ENCODE measurements at regions not wholly inside any gene's neighbourhood (a gene's known extent, or its start where the extent isn't known, plus 50 kb on each side); places are given as distances from the start of the nearest gene placed in this dataset.
A peak's percentile ranks its signal among the peaks of the same experiment; 100 is the strongest.

- H3K27me3 ChIP-seq (ENCODE audit: control insufficient read depth in 2 of 2, insufficient read depth in 1 of 2, low read length in 1 of 2), result no peaks in the 10 kb centered on the region
- H3K9me3 ChIP-seq (ENCODE audit: control insufficient read depth in 2 of 2, insufficient read depth in 1 of 2, low read length in 1 of 2), result no peaks in the 10 kb centered on the region
- 93% methylated on average over 1 of the region's 1 CpG for WGBS
- DNase-seq (ENCODE audit: low read depth in 6 of 9, low spot score in 9 of 9), result no peak
- no peak overlapping the region for H3K27ac ChIP-seq (ENCODE audit: low read depth in 1 of 2, low read length in 1 of 2)
- H3K4me3 ChIP-seq (ENCODE audit: low read length in 2 of 2), result no peak overlapping the region
- H3K4me1 ChIP-seq (ENCODE audit: control insufficient read depth in 2 of 2, insufficient read depth in 2 of 2, low read length in 2 of 2), result no peaks in the 10 kb centered on the region
- no peaks in the 10 kb centered on the region for H3K36me3 ChIP-seq (ENCODE audit: control insufficient read depth in 2 of 2, insufficient read depth in 2 of 2, low read length in 1 of 2)
Observed at GRCh38 chr4:164009435-164009834, 514.9 kb downstream of the TMA16 start.

DNA sequence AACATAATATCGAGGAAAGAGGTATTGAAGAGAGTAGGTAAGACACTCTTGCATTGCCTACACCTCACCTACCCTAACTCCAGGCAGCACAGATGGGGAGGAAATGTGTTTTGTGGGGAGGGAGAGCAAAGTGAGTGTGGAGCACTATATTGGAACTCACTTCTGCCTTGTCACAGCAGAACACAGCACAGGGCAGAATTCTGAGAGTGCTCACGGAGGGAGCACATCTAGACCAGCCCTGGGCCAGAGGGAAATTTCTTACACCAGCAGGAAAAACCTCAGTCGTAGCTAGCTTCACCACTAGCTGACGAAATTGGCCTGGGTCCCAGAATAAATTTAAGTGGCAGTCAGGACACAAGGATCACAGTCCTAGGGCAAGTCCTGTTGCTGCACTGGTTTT lies 517.3 kb downstream of the TMA16 start:
- no peak overlapping the region for H3K4me3 ChIP-seq (ENCODE audit: low read length in 2 of 2)
- H3K27me3 ChIP-seq (ENCODE audit: control insufficient read depth in 2 of 2, insufficient read depth in 1 of 2, low read length in 1 of 2), result no peaks in the 10 kb centered on the region
- H3K27ac ChIP-seq (ENCODE audit: low read depth in 1 of 2, low read length in 1 of 2), result no peak overlapping the region
- H3K4me1 ChIP-seq (ENCODE audit: control insufficient read depth in 2 of 2, insufficient read depth in 2 of 2, low read length in 2 of 2), result no peaks in the 10 kb centered on the region
- H3K9me3 ChIP-seq (ENCODE audit: control insufficient read depth in 2 of 2, insufficient read depth in 1 of 2, low read length in 1 of 2), result no peaks in the 10 kb centered on the region
- H3K36me3 ChIP-seq (ENCODE audit: control insufficient read depth in 2 of 2, insufficient read depth in 2 of 2, low read length in 1 of 2), result no peaks in the 10 kb centered on the region
- no peak for DNase-seq (ENCODE audit: low read depth in 6 of 9, low spot score in 9 of 9)
- 79% methylated on average over 4 of the region's 4 CpGs for WGBS

GRCh38 chr4:164012396-164013027 lies 518.0 kb downstream of the TMA16 start:
- Histone ChIP-seq H3K27me3 (ENCODE audit: control insufficient read depth in 2 of 2, insufficient read depth in 1 of 2, low read length in 1 of 2) (no peaks in the 10 kb centered on the region), H3K36me3 (ENCODE audit: control insufficient read depth in 2 of 2, insufficient read depth in 2 of 2, low read length in 1 of 2) (no peaks in the 10 kb centered on the region), H3K27ac (ENCODE audit: low read depth in 1 of 2, low read length in 1 of 2) (no peak overlapping the region), H3K4me3 (ENCODE audit: low read length in 2 of 2) (no peak overlapping the region), H3K4me1 (ENCODE audit: control insufficient read depth in 2 of 2, insufficient read depth in 2 of 2, low read length in 2 of 2) (no peaks in the 10 kb centered on the region), H3K9me3 (ENCODE audit: control insufficient read depth in 2 of 2, insufficient read depth in 1 of 2, low read length in 1 of 2) (no peaks in the 10 kb centered on the region)
- peak in 4 of 9 donors; percentile 4 to 41 (median 11) for DNase-seq (ENCODE audit: low read depth in 6 of 9, low spot score in 9 of 9)
- WGBS, result 11% methylated on average over 3 of the region's 3 CpGs

GRCh38 chr4:164021947-164022346 lies 527.5 kb downstream of the TMA16 start:
- no peaks in the 10 kb centered on the region for H3K36me3 ChIP-seq (ENCODE audit: control insufficient read depth in 2 of 2, insufficient read depth in 2 of 2, low read length in 1 of 2)
- peaks cover 0 to 6% of the 10 kb centered on the region in 2 donors for H3K9me3 ChIP-seq (ENCODE audit: control insufficient read depth in 2 of 2, insufficient read depth in 1 of 2, low read length in 1 of 2)
- H3K27ac ChIP-seq (ENCODE audit: low read depth in 1 of 2, low read length in 1 of 2), result no peak overlapping the region
- H3K4me1 ChIP-seq (ENCODE audit: control insufficient read depth in 2 of 2, insufficient read depth in 2 of 2, low read length in 2 of 2), result no peaks in the 10 kb centered on the region
- no peak overlapping the region for H3K4me3 ChIP-seq (ENCODE audit: low read length in 2 of 2)
- no peaks in the 10 kb centered on the region for H3K27me3 ChIP-seq (ENCODE audit: control insufficient read depth in 2 of 2, insufficient read depth in 1 of 2, low read length in 1 of 2)
- DNase-seq (ENCODE audit: low read depth in 6 of 9, low spot score in 9 of 9), result no peak

DNA sequence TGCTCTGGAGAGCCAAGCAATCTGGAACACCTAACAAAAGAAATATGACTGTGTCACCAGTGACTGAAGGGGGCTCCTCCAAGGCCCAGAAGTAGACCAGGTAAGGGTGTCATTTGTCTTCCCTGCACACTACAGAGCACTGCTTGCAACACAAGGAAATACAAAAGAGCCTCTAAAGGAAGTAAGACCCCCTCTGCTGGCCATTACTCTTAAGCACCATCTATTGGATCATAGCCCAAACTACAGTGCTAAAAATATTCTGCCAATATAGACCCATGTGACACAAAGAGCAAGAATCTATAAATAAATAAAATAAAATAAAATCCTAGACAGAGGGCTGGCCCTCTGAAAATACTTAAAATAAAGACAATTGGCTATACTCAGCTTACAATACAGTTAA lies 528.7 kb downstream of the TMA16 start:
- H3K4me3 ChIP-seq (ENCODE audit: low read length in 2 of 2), result no peak overlapping the region
- DNase-seq (ENCODE audit: low read depth in 6 of 9, low spot score in 9 of 9), result no peak
- no peaks in the 10 kb centered on the region for H3K4me1 ChIP-seq (ENCODE audit: control insufficient read depth in 2 of 2, insufficient read depth in 2 of 2, low read length in 2 of 2)
- H3K27ac ChIP-seq (ENCODE audit: low read depth in 1 of 2, low read length in 1 of 2), result no peak overlapping the region
- H3K36me3 ChIP-seq (ENCODE audit: control insufficient read depth in 2 of 2, insufficient read depth in 2 of 2, low read length in 1 of 2), result no peaks in the 10 kb centered on the region
- peaks cover 0 to 6% of the 10 kb centered on the region in 2 donors for H3K9me3 ChIP-seq (ENCODE audit: control insufficient read depth in 2 of 2, insufficient read depth in 1 of 2, low read length in 1 of 2)
- no peaks in the 10 kb centered on the region for H3K27me3 ChIP-seq (ENCODE audit: control insufficient read depth in 2 of 2, insufficient read depth in 1 of 2, low read length in 1 of 2)

GRCh38 chr4:164027805-164028204 lies 533.3 kb downstream of the TMA16 start:
- no peaks in the 10 kb centered on the region for H3K36me3 ChIP-seq (ENCODE audit: control insufficient read depth in 2 of 2, insufficient read depth in 2 of 2, low read length in 1 of 2)
- H3K4me1 ChIP-seq (ENCODE audit: control insufficient read depth in 2 of 2, insufficient read depth in 2 of 2, low read length in 2 of 2), result no peaks in the 10 kb centered on the region
- DNase-seq (ENCODE audit: low read depth in 6 of 9, low spot score in 9 of 9), result no peak
- WGBS, result 84% methylated on average over 1 of the region's 1 CpG
- H3K9me3 ChIP-seq (ENCODE audit: control insufficient read depth in 2 of 2, insufficient read depth in 1 of 2, low read length in 1 of 2), result peaks cover 0 to 3% of the 10 kb centered on the region in 2 donors
- H3K27ac ChIP-seq (ENCODE audit: low read depth in 1 of 2, low read length in 1 of 2), result no peak overlapping the region
- H3K27me3 ChIP-seq (ENCODE audit: control insufficient read depth in 2 of 2, insufficient read depth in 1 of 2, low read length in 1 of 2), result no peaks in the 10 kb centered on the region
- H3K4me3 ChIP-seq (ENCODE audit: low read length in 2 of 2), result no peak overlapping the region

- Histone ChIP-seq H3K4me3 (ENCODE audit: low read length in 2 of 2) (no peak overlapping the region), H3K36me3 (ENCODE audit: control insufficient read depth in 2 of 2, insufficient read depth in 2 of 2, low read length in 1 of 2) (no peaks in the 10 kb centered on the region), H3K9me3 (ENCODE audit: control insufficient read depth in 2 of 2, insufficient read depth in 1 of 2, low read length in 1 of 2) (peaks cover 2 to 8% of the 10 kb centered on the region in 2 donors), H3K27me3 (ENCODE audit: control insufficient read depth in 2 of 2, insufficient read depth in 1 of 2, low read length in 1 of 2) (no peaks in the 10 kb centered on the region), H3K27ac (ENCODE audit: low read depth in 1 of 2, low read length in 1 of 2) (no peak overlapping the region), H3K4me1 (ENCODE audit: control insufficient read depth in 2 of 2, insufficient read depth in 2 of 2, low read length in 2 of 2) (no peaks in the 10 kb centered on the region)
- 32% methylated on average over 1 of the region's 1 CpG for WGBS
- DNase-seq (ENCODE audit: low read depth in 6 of 9, low spot score in 9 of 9), result no peak
Observed at GRCh38 chr4:164039482-164039881, 545.0 kb downstream of the TMA16 start.

GRCh38 chr4:164056426-164057142 lies 562.1 kb downstream of the TMA16 start:
- H3K27ac ChIP-seq (ENCODE audit: low read depth in 1 of 2, low read length in 1 of 2), result no peak overlapping the region
- no peaks in the 10 kb centered on the region for H3K27me3 ChIP-seq (ENCODE audit: control insufficient read depth in 2 of 2, insufficient read depth in 1 of 2, low read length in 1 of 2)
- H3K36me3 ChIP-seq (ENCODE audit: control insufficient read depth in 2 of 2, insufficient read depth in 2 of 2, low read length in 1 of 2), result no peaks in the 10 kb centered on the region
- DNase-seq (ENCODE audit: low read depth in 6 of 9, low spot score in 9 of 9), result no peak
- 91% methylated on average over 6 of the region's 6 CpGs for WGBS
- H3K9me3 ChIP-seq (ENCODE audit: control insufficient read depth in 2 of 2, insufficient read depth in 1 of 2, low read length in 1 of 2), result no peaks in the 10 kb centered on the region
- H3K4me3 ChIP-seq (ENCODE audit: low read length in 2 of 2), result no peak overlapping the region
- no peaks in the 10 kb centered on the region for H3K4me1 ChIP-seq (ENCODE audit: control insufficient read depth in 2 of 2, insufficient read depth in 2 of 2, low read length in 2 of 2)

- H3K27me3 ChIP-seq (ENCODE audit: control insufficient read depth in 2 of 2, insufficient read depth in 1 of 2, low read length in 1 of 2), result no peaks in the 10 kb centered on the region
- WGBS, result 92% methylated on average over 5 of the region's 5 CpGs
- DNase-seq (ENCODE audit: low read depth in 6 of 9, low spot score in 9 of 9), result no peak
Observed at GRCh38 chr4:164058776-164059445, 564.4 kb downstream of the TMA16 start.

More at GRCh38 chr4:164058776-164059445, 564.4 kb downstream of the TMA16 start:
- Histone ChIP-seq H3K27ac (ENCODE audit: low read depth in 1 of 2, low read length in 1 of 2) (no peak overlapping the region), H3K36me3 (ENCODE audit: control insufficient read depth in 2 of 2, insufficient read depth in 2 of 2, low read length in 1 of 2) (no peaks in the 10 kb centered on the region), H3K9me3 (ENCODE audit: control insufficient read depth in 2 of 2, insufficient read depth in 1 of 2, low read length in 1 of 2) (no peaks in the 10 kb centered on the region), H3K4me1 (ENCODE audit: control insufficient read depth in 2 of 2, insufficient read depth in 2 of 2, low read length in 2 of 2) (no peaks in the 10 kb centered on the region), H3K4me3 (ENCODE audit: low read length in 2 of 2) (no peak overlapping the region)

Data from thymus (tissue), 11 donors.